Gastrocnemius medialis (tissue), 4 donors: ENCODE measurements at regions not wholly inside any gene's neighbourhood (a gene's known extent, or its start where the extent isn't known, plus 50 kb on each side); places are given as distances from the start of the nearest gene placed in this dataset.

Experiments used
- ATAC-seq, 2 donors: fragments of 150-250 bp; one replicate each; pipeline ENCODE4 v1.9.1; 2016
- DNase-seq, 2 donors: peaks; one replicate each; pipeline ENCODE4 v3.0.0-alpha.2; 2019
- H3K27ac ChIP-seq, 4 donors: fragments of 200-600 bp; sonication (generic); 1 replicate in 1 of 4; 2 replicates in 3 of 4; pipeline ENCODE4 v1.5.1; 2016 to 2018; ENCODE audit warnings: mild to moderate bottlenecking in 2 of 4, moderate library complexity in 1 of 4
- H3K27me3 ChIP-seq, 3 donors: fragments of 200-600 bp; sonication (generic) in 2 of 3; 1 replicate in 1 of 3; 2 replicates in 2 of 3; pipeline versions ENCODE4 v1.5.1 to v1.6.0; 2016 to 2019; ENCODE audit warnings: mild to moderate bottlenecking in 1 of 3, moderate library complexity in 1 of 3
- H3K36me3 ChIP-seq, 2 donors: fragments of 200-600 bp; sonication (generic) in 1 of 2; one replicate each; pipeline ENCODE4 v1.5.1; 2017 to 2018
- H3K4me1 ChIP-seq, 2 donors: fragments of 200-600 bp; sonication (generic) in 1 of 2; one replicate each; pipeline ENCODE4 v1.5.1; 2016 to 2017; ENCODE audit warnings: mild to moderate bottlenecking in 2 of 2
- H3K4me3 ChIP-seq, 4 donors: fragments of 200-600 bp; sonication (generic) in 3 of 4; 1 replicate in 1 of 4; 2 replicates in 3 of 4; pipeline ENCODE4 v1.5.1; 2016 to 2019; ENCODE audit warnings: mild to moderate bottlenecking in 2 of 4
- H3K9me3 ChIP-seq, 3 donors: fragments of 200-600 bp; sonication (generic) in 2 of 3; 1 replicate in 1 of 3; 2 replicates in 2 of 3; pipeline ENCODE4 v1.5.1; 2016 to 2019
- CTCF ChIP-seq, 5 experiments: fragments of 450-650 bp in 3 of 5; fragments of 200-600 bp in 2 of 5; sonication (generic) in 2 of 5; IDR thresholded peaks in 4 of 5; conservative IDR thresholded peaks in 1 of 5; 1 replicate in 4 of 5; 2 replicates in 1 of 5; pipeline ENCODE4 v1.5.1; 2016 to 2019; ENCODE audit warnings: antibody characterized with exemption in 5 of 5, mild to moderate bottlenecking in 3 of 5, moderate library complexity in 3 of 5
- POLR2A ChIP-seq, 2 donors: fragments of 450-650 bp; IDR thresholded peaks; one replicate each; pipeline ENCODE4 v1.6.1; 2017; ENCODE audit warnings: antibody characterized with exemption in 2 of 2, mild to moderate bottlenecking in 2 of 2, moderate library complexity in 2 of 2
- in situ Hi-C, 4 donors: fragments of 200-750 bp; cut with MboI; loops; one replicate each; pipeline versions ENCODE4 v1.15.0 to v1.8.0; 2017; ENCODE audit warnings: low sequenced_read_pairs in 4 of 4
- intact Hi-C: fragments of 100-400 bp; cut with DNase I; formaldehyde crosslinking; loops from one replicate; pipeline ENCODE4 v1.15.1; 2023; ENCODE audit warnings: low total_unique reads

GRCh38 chr10:16105082-16105481, 244.8 kb upstream of the MINDY3 start:
- in situ Hi-C loops = no loop called here
- intact Hi-C loops = no loop called here
- Histone ChIP-seq H3K4me1 (no peaks in the 10 kb centered on the region), H3K27ac (no peak overlapping the region), H3K27me3 (no peaks in the 10 kb centered on the region), H3K36me3 (no peaks in the 10 kb centered on the region), H3K4me3 (no peak overlapping the region), H3K9me3 (no peaks in the 10 kb centered on the region)
- TF ChIP-seq POLR2A (IDR thresholded peaks at IDR 0.05) (no peak), CTCF (IDR thresholded peaks at IDR 0.05 in 4 of 5, conservative IDR thresholded peaks at IDR 0.05 in 1 of 5) (no peak)
- no peak for DNase-seq
- ATAC-seq = no peak

GRCh38 chr10:16116404-16117304, 256.3 kb upstream of the MINDY3 start:
- in situ Hi-C loops = no loop called here
- no peaks in the 10 kb centered on the region for H3K27me3 ChIP-seq
- intact Hi-C loops = no loop called here

GRCh38 chr10:16117305-16117695, 257.0 kb upstream of the MINDY3 start:
- Histone ChIP-seq H3K4me1 (no peaks in the 10 kb centered on the region), H3K4me3 (no peak overlapping the region), H3K9me3 (no peaks in the 10 kb centered on the region), H3K27me3 (no peaks in the 10 kb centered on the region), H3K27ac (no peak overlapping the region), H3K36me3 (no peaks in the 10 kb centered on the region)
- ATAC-seq (no peak), DNase-seq (no peak)
- intact Hi-C loops (no loop called here), in situ Hi-C loops (no loop called here)
- TF ChIP-seq POLR2A (IDR thresholded peaks at IDR 0.05) = no peak
- TF ChIP-seq CTCF (IDR thresholded peaks at IDR 0.05 in 4 of 5, conservative IDR thresholded peaks at IDR 0.05 in 1 of 5) = no peak

More at GRCh38 chr10:16116404-16117304, 256.3 kb upstream of the MINDY3 start:
- Histone ChIP-seq H3K9me3 (no peaks in the 10 kb centered on the region), H3K4me1 (no peaks in the 10 kb centered on the region), H3K27ac (no peak overlapping the region), H3K36me3 (no peaks in the 10 kb centered on the region), H3K4me3 (no peak overlapping the region)
- ATAC-seq (no peak), DNase-seq (no peak)
- TF ChIP-seq CTCF (IDR thresholded peaks at IDR 0.05 in 4 of 5, conservative IDR thresholded peaks at IDR 0.05 in 1 of 5) = no peak

GRCh38 chr10:16119445-16119844, 259.1 kb upstream of the MINDY3 start:
- intact Hi-C loops (no loop called here), in situ Hi-C loops (no loop called here)
- H3K36me3 ChIP-seq = no peaks in the 10 kb centered on the region
- no peaks in the 10 kb centered on the region for H3K4me1 ChIP-seq
- ATAC-seq = no peak
- no peaks in the 10 kb centered on the region for H3K27me3 ChIP-seq
- DNase-seq = no peak
- TF ChIP-seq POLR2A (IDR thresholded peaks at IDR 0.05) = no peak
- no peak for TF ChIP-seq CTCF (IDR thresholded peaks at IDR 0.05 in 4 of 5, conservative IDR thresholded peaks at IDR 0.05 in 1 of 5)
- H3K27ac ChIP-seq = no peak overlapping the region
- H3K4me3 ChIP-seq = no peak overlapping the region
- no peaks in the 10 kb centered on the region for H3K9me3 ChIP-seq
